GM15510 (cell line): ENCODE measurements at regions not wholly inside any gene's neighbourhood (a gene's known extent, or its start where the extent isn't known, plus 50 kb on each side); places are given as distances from the start of the nearest gene placed in this dataset.

ENCODE experiments used
- POLR2A ChIP-seq: IDR thresholded peaks from 3 replicates; pipeline ENCODE4 v1.6.1; 2011; ENCODE audit warnings: borderline replicate concordance; ENCODE audit not compliant: insufficient read length; ENCODE audit errors: extremely low read depth

- TF ChIP-seq POLR2A = no peak
Measured at GRCh38 chr2:136407117-136407951, 289.4 kb upstream of the CXCR4 start.

- TF ChIP-seq POLR2A = no peak
Measured at GRCh38 chr2:136404925-136405324, 287.0 kb upstream of the CXCR4 start.

- TF ChIP-seq POLR2A = no peak
Measured at GRCh38 chr2:136404176-136404575, 286.2 kb upstream of the CXCR4 start.

GRCh38 chr2:136402281-136402680 lies 284.3 kb upstream of the CXCR4 start:
- no peak for TF ChIP-seq POLR2A

- no peak for TF ChIP-seq POLR2A
Measured at GRCh38 chr2:136399667-136400289, 281.8 kb upstream of the CXCR4 start.

- TF ChIP-seq POLR2A = no peak
Measured at GRCh38 chr2:136395582-136395981, 277.6 kb upstream of the CXCR4 start.

- TF ChIP-seq POLR2A = no peak
Measured at GRCh38 chr2:136394136-136395060, 276.4 kb upstream of the CXCR4 start.

- TF ChIP-seq POLR2A = no peak
Measured at GRCh38 chr2:136393514-136393913, 275.6 kb upstream of the CXCR4 start.

- no peak for TF ChIP-seq POLR2A
Measured at GRCh38 chr2:136392897-136393505, 275.1 kb upstream of the CXCR4 start.

GRCh38 chr2:136389809-136390208 lies 271.9 kb upstream of the CXCR4 start:
- TF ChIP-seq POLR2A = no peak

- no peak for TF ChIP-seq POLR2A
Measured at GRCh38 chr2:136386046-136386445, 268.1 kb upstream of the CXCR4 start.

GRCh38 chr2:136384531-136385303 lies 266.8 kb upstream of the CXCR4 start:
- no peak for TF ChIP-seq POLR2A

- no peak for TF ChIP-seq POLR2A
Measured at GRCh38 chr2:136383167-136383566, 265.2 kb upstream of the CXCR4 start.
